Dermis microvascular lymphatic vessel endothelial cell (primary cell): ENCODE measurements at regions not wholly inside any gene's neighbourhood (a gene's known extent, or its start where the extent isn't known, plus 50 kb on each side); places are given as distances from the start of the nearest gene placed in this dataset.

Source experiments
- DNase-seq, 2 donors: peaks; one replicate each; pipeline versions ENCODE4 v3.0.0 to v3.0.0-alpha.2; 2010; ENCODE audit warnings: low read depth in 2 of 2

GRCh38 chr9:14467675-14468374, 153.9 kb upstream of the NFIB start:
- DNase-seq = no peak

- DNase-seq = no peak
These were observed 152.9 kb upstream of the NFIB start for GRCh38 chr9:14466828-14467227.

- no peak for DNase-seq
These were observed 152.5 kb upstream of the NFIB start for GRCh38 chr9:14466429-14466818.

DNA sequence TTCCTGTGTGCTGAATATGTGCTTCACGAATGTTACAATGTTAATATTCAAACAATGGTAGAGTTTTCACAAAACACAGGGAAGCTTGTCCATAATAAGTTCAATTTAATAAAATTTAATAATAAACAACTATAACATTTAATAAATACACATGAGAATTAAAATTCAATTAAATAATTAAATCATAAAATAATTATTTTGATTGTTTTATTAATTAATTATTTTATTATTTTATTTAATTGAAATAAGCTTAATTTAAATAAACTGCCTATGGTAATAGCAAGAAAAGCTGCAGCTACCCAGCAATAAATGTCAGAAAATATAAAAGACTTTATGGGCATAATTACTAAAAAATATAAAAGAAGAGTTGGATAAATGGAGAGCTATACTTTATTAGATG, 149.0 kb upstream of the NFIB start:
- DNase-seq = no peak

- DNase-seq = no peak
These were observed 141.3 kb upstream of the NFIB start for GRCh38 chr9:14455243-14455642.

- DNase-seq = no peak
These were observed 139.3 kb upstream of the NFIB start for GRCh38 chr9:14453286-14453685.

- DNase-seq = no peak
These were observed 138.6 kb upstream of the NFIB start for GRCh38 chr9:14452539-14452938.

- DNase-seq = no peak
These were observed 138.0 kb upstream of the NFIB start for GRCh38 chr9:14451949-14452348.

GRCh38 chr9:14447103-14447502, 133.2 kb upstream of the NFIB start:
- DNase-seq = no peak

DNA sequence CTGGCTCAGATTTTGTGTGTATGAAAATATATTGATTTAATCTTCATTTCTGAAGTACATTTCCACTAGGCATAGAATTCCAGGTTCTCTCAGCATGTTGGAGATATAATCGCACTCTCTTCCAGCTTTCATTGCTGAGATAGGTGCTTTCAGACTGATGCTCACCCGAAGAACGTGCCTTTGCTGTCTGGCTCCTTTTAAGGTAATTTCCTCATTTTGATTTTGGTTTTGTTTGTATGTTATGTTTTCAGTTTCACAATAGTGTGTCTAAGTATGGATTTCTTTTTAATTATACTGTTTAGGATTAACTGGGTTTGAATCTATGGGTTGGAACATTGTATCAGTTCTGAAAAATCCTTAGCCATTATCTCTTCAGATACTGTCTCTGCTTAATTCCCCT, 132.0 kb upstream of the NFIB start:
- DNase-seq = no peak

- DNase-seq = no peak
These were observed 129.0 kb upstream of the NFIB start for GRCh38 chr9:14442956-14443355.

DNA sequence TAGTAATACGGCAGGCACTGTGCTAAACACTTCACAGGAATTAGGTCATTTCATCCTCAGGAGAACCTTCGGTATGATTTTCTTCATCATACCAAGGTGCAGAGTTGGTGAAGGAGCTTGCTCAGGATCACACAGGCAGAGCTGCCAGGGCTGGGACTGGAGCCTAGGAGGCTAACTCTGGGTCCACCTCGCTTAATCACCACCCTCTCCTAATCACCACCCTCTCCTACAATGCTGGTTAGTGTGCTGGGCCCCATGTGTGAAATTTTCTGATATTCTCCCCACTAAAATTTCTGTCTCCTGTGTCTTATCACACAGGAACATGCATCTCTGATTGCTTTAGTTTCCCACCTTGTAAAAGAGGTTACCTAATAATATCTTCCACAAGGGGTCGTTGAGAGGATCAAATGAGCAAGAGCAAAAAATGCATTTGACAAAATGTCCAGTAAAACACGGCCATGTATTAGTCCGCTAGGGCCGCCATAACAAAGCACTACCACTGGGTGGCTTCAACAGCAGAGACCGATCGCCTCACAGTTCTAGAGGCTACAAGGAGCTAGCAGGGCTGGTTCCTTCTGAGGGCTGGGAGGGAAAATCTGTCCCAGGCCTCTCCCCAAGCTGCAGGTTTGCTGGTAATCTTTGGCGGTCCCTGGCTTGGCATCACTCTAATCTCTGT, 128.2 kb upstream of the NFIB start:
- no peak for DNase-seq

DNA sequence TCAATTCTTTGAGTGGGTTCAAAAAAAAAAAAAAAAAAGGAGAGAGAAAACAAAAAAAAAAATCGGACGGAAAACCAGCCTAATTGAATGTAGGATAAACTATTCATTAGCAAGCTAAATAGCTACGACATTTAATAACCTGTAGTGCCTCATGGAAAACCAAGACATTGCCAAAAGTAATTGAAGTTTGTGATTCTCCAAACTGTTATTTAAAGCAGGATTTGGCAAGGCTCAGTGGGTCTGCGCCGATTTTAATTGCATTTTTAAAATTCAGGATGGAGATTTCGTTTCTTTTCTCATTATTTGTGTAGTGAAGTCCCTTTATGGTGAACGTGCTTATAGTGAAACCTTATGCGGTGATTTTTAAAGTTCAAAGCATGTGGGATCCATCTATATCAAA, 127.2 kb upstream of the NFIB start:
- no peak for DNase-seq

- DNase-seq = no peak
These were observed 126.1 kb upstream of the NFIB start for GRCh38 chr9:14440062-14440461.

DNA sequence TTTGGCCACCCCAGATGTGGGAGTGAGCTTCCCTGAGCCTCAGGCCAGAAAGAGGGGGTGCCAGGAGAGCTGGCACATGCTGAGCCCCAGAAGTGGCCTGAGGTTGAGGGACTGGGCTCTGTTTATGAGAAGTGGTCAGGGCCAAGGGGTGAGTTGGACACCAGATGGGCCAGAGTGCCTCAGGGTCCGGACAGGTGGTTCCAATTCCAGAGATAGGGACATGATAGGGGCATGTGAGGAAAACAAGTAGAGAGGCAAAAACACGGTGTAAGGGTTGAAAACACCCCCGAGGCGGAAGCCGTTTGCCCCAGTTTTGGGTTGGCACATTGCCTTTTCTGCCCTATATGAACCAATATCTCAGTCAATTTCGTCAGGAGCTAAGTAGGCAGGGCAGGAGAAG, 125.6 kb upstream of the NFIB start:
- DNase-seq = no peak

- no peak for DNase-seq
These were observed 124.5 kb upstream of the NFIB start for GRCh38 chr9:14438232-14439021.

GRCh38 chr9:14437354-14438231, 123.7 kb upstream of the NFIB start:
- DNase-seq = peak; percentile 89 to 95

GRCh38 chr9:14435871-14436270, 121.9 kb upstream of the NFIB start:
- DNase-seq = no peak

DNA sequence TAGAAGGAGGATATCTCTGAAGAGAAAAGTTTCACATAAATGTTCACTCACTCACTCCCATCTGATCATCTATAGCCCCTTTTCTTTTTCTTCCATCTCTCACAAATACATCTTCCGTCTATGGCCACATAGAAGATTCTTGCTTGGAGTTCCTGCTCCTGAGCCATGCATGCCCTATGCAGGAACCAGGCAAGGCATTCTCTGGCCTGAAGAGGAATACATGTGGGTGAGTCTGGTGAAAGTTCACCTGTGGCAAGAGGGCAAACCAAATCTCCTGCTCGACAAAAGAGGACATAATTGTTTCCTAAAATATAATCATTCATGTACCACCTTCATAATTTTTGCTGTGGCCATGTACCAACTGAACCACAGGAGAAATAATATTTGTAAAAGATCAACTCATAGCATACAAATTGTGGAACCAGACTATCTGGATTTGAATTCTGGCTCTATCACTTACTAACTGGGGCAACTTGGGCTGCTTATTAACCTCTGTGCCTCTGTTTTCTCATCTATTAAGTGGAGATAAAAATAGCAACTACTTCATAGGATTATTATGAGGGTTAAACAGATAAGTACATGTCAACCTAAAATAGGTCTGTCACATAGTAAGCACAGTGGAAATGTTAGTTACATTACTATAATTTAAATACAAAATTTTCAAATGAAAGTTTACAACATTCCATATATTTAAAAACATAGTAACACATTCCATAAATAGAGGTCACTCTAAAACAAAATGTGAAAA, 121.2 kb upstream of the NFIB start:
- DNase-seq = no peak

DNA sequence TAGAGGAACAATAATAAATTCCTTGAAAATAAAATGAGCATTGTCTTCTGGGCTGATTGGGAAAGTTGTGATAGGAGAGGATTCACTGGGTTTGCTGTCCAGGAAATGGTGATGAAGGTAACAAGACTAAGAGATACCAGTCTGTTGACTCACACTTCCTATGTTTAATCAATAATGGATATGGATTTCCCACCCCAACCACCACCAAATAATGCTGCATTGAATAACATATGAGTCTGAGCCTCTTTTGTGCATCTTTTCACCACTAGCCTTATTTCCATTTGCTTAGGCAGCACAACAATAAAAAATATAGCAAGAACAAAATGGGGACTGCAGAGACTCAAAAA, 120.2 kb upstream of the NFIB start:
- peak in 1 of 2 donors; percentile 76 for DNase-seq
